ENCODE measurements at regions not wholly inside any gene's neighbourhood (a gene's known extent, or its start where the extent isn't known, plus 50 kb on each side); places are given as distances from the start of the nearest gene placed in this dataset.

GRCh38 chr13:82522872-82523271 is 1359.4 kb downstream of the SLITRK1 start (continued):
- TF ChIP-seq REST (IDR thresholded peaks at IDR 0.05; ENCODE audit: unreplicated experiment) (no peak), STAT1 (IDR thresholded peaks at IDR 0.05; ENCODE audit: unreplicated experiment) (no peak), ZNF114 (CRISPR knock-in tag; IDR thresholded peaks at IDR 0.05) (no peak)

- H3K4me1 ChIP-seq (ENCODE audit: insufficient read depth), result no peaks in the 10 kb centered on the region; the same call in 1 of the 2 replicates
- no peaks in the 10 kb centered on the region for H4K20me1 ChIP-seq (replicated peaks; ENCODE audit: insufficient read depth)
- H3K4me3 ChIP-seq, result no peak overlapping the region
- no peaks in the 10 kb centered on the region for H3K36me3 ChIP-seq (ENCODE audit: insufficient read depth)
- peaks cover 14% of the 10 kb centered on the region for H3K4me1 Mint-ChIP-seq
- H3K79me2 ChIP-seq (replicated peaks; ENCODE audit: insufficient read depth), result no peaks in the 10 kb centered on the region
- H3K36me3 Mint-ChIP-seq (ENCODE audit: low read depth), result no peaks in the 10 kb centered on the region
- TF ChIP-seq ZNF114 (CRISPR knock-in tag; IDR thresholded peaks at IDR 0.05) (no peak), EZH2 (IDR thresholded peaks at IDR 0.05; ENCODE audit: low read depth, unreplicated experiment) (no peak), ZNF331 (CRISPR knock-in tag; IDR thresholded peaks at IDR 0.05; ENCODE audit: low read depth) (no peak), CTCF (conservative IDR thresholded peaks at IDR 0.05; ENCODE audit: low read depth in 2 of 2) (no peak), EZH2phosphoT487 (IDR thresholded peaks at IDR 0.05; ENCODE audit: unreplicated experiment) (no peak)
- H3K27ac ChIP-seq (ENCODE audit: low read depth), result no peak overlapping the region
- ATAC-seq, result no peak
- H3K4me2 ChIP-seq, result no peak overlapping the region
- no peaks in the 10 kb centered on the region for H3K9me2 ChIP-seq (ENCODE audit: insufficient read depth)
- DNase-seq (ENCODE audit: low spot score), result no peak
- no peak overlapping the region for H3K27ac Mint-ChIP-seq
- H3K4me3 Mint-ChIP-seq, result no peak overlapping the region
- no peak overlapping the region for H2AFZ ChIP-seq
- H3K9me3 Mint-ChIP-seq, result no peaks in the 10 kb centered on the region; the same call in 2 of the 3 replicates
- peaks cover 2% of the 10 kb centered on the region for H3K27me3 Mint-ChIP-seq (ENCODE audit: insufficient read depth, low read depth, poor library complexity)
- no peaks in the 10 kb centered on the region for H3K27me3 ChIP-seq (ENCODE audit: insufficient read depth)
- H3F3A ChIP-seq (replicated peaks; ENCODE audit: low read depth), result no peaks in the 10 kb centered on the region
Observed at GRCh38 chr13:82506805-82507414, 1375.4 kb downstream of the SLITRK1 start.

- ATAC-seq, result no peak
- Histone ChIP-seq H3K27me3 (ENCODE audit: insufficient read depth) (no peaks in the 10 kb centered on the region), H3K79me2 (replicated peaks; ENCODE audit: insufficient read depth) (no peaks in the 10 kb centered on the region), H3K4me3 (no peak overlapping the region), H3K4me2 (no peak overlapping the region), H3F3A (replicated peaks; ENCODE audit: low read depth) (no peaks in the 10 kb centered on the region), H3K4me1 (ENCODE audit: insufficient read depth) (no peaks in the 10 kb centered on the region; the same call in 1 of the 2 replicates), H3K36me3 (ENCODE audit: insufficient read depth) (no peaks in the 10 kb centered on the region), H3K9me2 (ENCODE audit: insufficient read depth) (no peaks in the 10 kb centered on the region), H4K20me1 (replicated peaks; ENCODE audit: insufficient read depth) (no peaks in the 10 kb centered on the region), H2AFZ (no peak overlapping the region), H3K27ac (ENCODE audit: low read depth) (no peak overlapping the region)
- Mint-ChIP-seq H3K36me3 (ENCODE audit: low read depth) (no peaks in the 10 kb centered on the region), H3K4me3 (no peak overlapping the region), H3K9me3 (no peaks in the 10 kb centered on the region), H3K4me1 (peaks cover 14% of the 10 kb centered on the region), H3K27ac (no peak overlapping the region), H3K27me3 (ENCODE audit: insufficient read depth, low read depth, poor library complexity) (no peaks in the 10 kb centered on the region)
- no peak for DNase-seq (ENCODE audit: low spot score)
- TF ChIP-seq REST (IDR thresholded peaks at IDR 0.05; ENCODE audit: unreplicated experiment) (no peak), ZNF331 (CRISPR knock-in tag; IDR thresholded peaks at IDR 0.05; ENCODE audit: low read depth) (no peak)
Observed at GRCh38 chr13:82501834-82502233, 1380.4 kb downstream of the SLITRK1 start.
